ENCODE measurements at regions not wholly inside any gene's neighbourhood (a gene's known extent, or its start where the extent isn't known, plus 50 kb on each side); places are given as distances from the start of the nearest gene placed in this dataset.
"Not testable (repeated sequence)": the region's sequence is repeated elsewhere in the genome, so short reads cannot be mapped to it uniquely, and the experiment has no call there.

DNA sequence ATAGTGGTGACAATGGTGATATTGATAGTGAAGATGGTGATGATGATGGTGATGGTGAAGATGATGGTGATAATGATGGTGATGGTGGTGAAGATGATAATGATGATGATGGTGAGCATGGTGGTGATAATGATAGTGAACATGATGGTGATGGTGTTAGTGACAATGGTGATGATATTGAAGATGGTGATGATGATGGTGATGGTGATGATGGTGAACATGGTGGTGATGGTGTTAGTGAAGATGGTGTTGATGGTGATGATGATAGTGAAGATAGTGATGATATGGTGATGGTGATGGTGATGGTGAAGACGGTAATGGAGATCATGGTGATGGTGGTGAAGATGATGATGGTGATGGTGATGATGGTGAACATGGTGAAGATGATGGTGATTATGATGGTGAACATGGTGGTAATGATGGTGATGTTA lies 259.2 kb downstream of the MATN1 start:
- no peaks in the 10 kb centered on the region for H3K4me1 ChIP-seq (ENCODE audit: control insufficient read depth in 1 of 2, insufficient read depth in 1 of 2, low read depth in 1 of 2, low read length in 1 of 2)
- no peak overlapping the region for H3K27ac ChIP-seq
- TF ChIP-seq CTCF (IDR thresholded peaks at IDR 0.05) = no peak
- no peaks in the 10 kb centered on the region for H3K9me3 ChIP-seq
- H3K4me3 ChIP-seq (ENCODE audit: low read depth in 1 of 2, low read length in 1 of 2) = no peak overlapping the region
- H3K27me3 ChIP-seq = no peaks in the 10 kb centered on the region
- H3K36me3 ChIP-seq = no peaks in the 10 kb centered on the region

- no peak overlapping the region for H3K4me3 ChIP-seq (ENCODE audit: low read depth in 1 of 2, low read length in 1 of 2)
- no peak for TF ChIP-seq CTCF (IDR thresholded peaks at IDR 0.05)
- no peaks in the 10 kb centered on the region for H3K36me3 ChIP-seq
- H3K27me3 ChIP-seq = no peaks in the 10 kb centered on the region
- no peak overlapping the region for H3K27ac ChIP-seq
- no peaks in the 10 kb centered on the region for H3K4me1 ChIP-seq (ENCODE audit: control insufficient read depth in 1 of 2, insufficient read depth in 1 of 2, low read depth in 1 of 2, low read length in 1 of 2)
- no peaks in the 10 kb centered on the region for H3K9me3 ChIP-seq
These were observed 260.5 kb downstream of the MATN1 start for GRCh38 chr1:30462826-30463425.

GRCh38 chr1:30462166-30462565 lies 261.2 kb downstream of the MATN1 start:
- Histone ChIP-seq H3K27ac (no peak overlapping the region), H3K4me3 (ENCODE audit: low read depth in 1 of 2, low read length in 1 of 2) (no peak overlapping the region), H3K27me3 (no peaks in the 10 kb centered on the region), H3K36me3 (no peaks in the 10 kb centered on the region), H3K9me3 (no peaks in the 10 kb centered on the region), H3K4me1 (ENCODE audit: control insufficient read depth in 1 of 2, insufficient read depth in 1 of 2, low read depth in 1 of 2, low read length in 1 of 2) (no peaks in the 10 kb centered on the region)
- no peak for TF ChIP-seq CTCF (IDR thresholded peaks at IDR 0.05)

GRCh38 chr1:30461640-30462039 lies 261.7 kb downstream of the MATN1 start:
- no peak for TF ChIP-seq CTCF (IDR thresholded peaks at IDR 0.05)

DNA sequence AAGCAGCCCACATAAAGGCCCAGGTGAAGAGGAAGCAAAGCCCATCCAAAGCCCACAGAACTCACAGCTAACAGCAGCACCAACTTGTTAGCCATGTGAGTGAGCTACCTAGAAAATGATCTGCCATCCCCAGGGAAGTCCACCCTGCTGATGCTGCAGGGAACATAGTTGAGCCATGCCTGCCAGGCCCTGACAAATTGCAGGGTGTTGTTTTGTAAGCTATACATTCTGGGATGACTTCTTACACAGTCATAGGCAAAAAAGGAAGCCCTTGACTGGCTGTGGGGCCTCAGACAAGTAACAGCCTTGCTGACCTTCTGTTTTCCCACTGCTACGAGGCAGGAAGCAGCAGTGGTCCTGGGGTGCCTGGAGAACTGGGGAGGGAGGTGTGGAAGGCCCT lies 262.7 kb downstream of the MATN1 start:
- Histone ChIP-seq H3K4me1 (ENCODE audit: control insufficient read depth in 1 of 2, insufficient read depth in 1 of 2, low read depth in 1 of 2, low read length in 1 of 2) (no peaks in the 10 kb centered on the region), H3K4me3 (ENCODE audit: low read depth in 1 of 2, low read length in 1 of 2) (no peak overlapping the region), H3K27ac (no peak overlapping the region), H3K9me3 (no peaks in the 10 kb centered on the region), H3K27me3 (no peaks in the 10 kb centered on the region), H3K36me3 (no peaks in the 10 kb centered on the region)
- TF ChIP-seq CTCF (IDR thresholded peaks at IDR 0.05) = no peak

More at GRCh38 chr1:30461640-30462039, 261.7 kb downstream of the MATN1 start:
- H3K27me3 ChIP-seq = no peaks in the 10 kb centered on the region
- no peaks in the 10 kb centered on the region for H3K9me3 ChIP-seq
- H3K27ac ChIP-seq = no peak overlapping the region
- no peaks in the 10 kb centered on the region for H3K36me3 ChIP-seq
- no peak overlapping the region for H3K4me3 ChIP-seq (ENCODE audit: low read depth in 1 of 2, low read length in 1 of 2)
- H3K4me1 ChIP-seq (ENCODE audit: control insufficient read depth in 1 of 2, insufficient read depth in 1 of 2, low read depth in 1 of 2, low read length in 1 of 2) = no peaks in the 10 kb centered on the region

DNA sequence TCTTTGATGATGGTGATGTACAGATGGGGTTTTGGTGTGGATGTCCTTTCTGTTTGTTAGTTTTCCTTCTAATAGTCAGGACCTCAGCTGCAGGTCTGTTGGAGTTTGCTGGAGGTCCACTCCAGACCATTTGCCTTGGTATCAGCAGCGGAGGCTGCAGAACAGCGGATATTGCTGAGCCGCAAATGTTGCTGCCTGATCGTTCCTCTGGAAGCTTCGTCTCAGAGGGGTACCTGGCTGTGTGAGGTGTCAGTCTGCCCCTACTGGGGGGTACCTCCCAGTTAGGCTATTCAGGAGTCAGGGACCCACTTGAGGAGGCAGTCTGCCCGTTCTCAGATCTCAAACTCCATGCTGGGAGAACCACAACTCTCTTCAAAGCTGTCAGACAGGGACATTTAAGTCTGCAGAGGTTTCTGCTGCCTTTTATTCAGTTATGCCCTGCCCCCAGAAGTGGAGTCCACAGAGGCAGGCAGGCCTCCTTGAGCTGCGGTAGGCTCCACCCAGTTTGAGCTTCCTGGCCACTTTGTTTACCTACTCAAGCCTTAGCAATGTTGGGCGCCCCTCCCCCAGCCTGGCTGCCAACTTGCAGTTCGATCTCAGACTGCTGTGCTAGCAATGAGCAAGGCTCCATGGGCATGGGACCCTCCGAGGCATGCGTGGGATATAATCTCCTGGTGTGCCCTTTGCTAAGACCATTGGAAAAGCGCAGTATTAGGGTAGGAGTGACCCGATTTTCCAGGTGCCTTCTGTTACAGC lies 264.5 kb downstream of the MATN1 start:
- not testable (repeated sequence) for H3K36me3 ChIP-seq; H3K9me3 ChIP-seq; H3K27ac ChIP-seq; H3K4me3 ChIP-seq (ENCODE audit: low read depth in 1 of 2, low read length in 1 of 2); H3K4me1 ChIP-seq (ENCODE audit: control insufficient read depth in 1 of 2, insufficient read depth in 1 of 2, low read depth in 1 of 2, low read length in 1 of 2); H3K27me3 ChIP-seq
